Left colon (tissue), 2 donors: ENCODE measurements at regions not wholly inside any gene's neighbourhood (a gene's known extent, or its start where the extent isn't known, plus 50 kb on each side); places are given as distances from the start of the nearest gene placed in this dataset.

Source experiments
- ATAC-seq: fragments of 200-7000 bp; cut with Tn5 transposase; one replicate; pipeline ENCODE4 v1.9.1; 2020; ENCODE audit warnings: mild to moderate bottlenecking, moderate library complexity
- DNase-seq, 2 donors: peaks; one replicate each; pipeline ENCODE4 v3.0.0-alpha.2; 2020
- intact Hi-C, 2 donors: fragments of 100-400 bp; cut with DNase I in 1 of 2; cut with micrococcal nuclease in 1 of 2; formaldehyde crosslinking; loops; one replicate each; pipeline versions ENCODE4 v1.11.2 to v1.14.0; 2022; cut with DNase I, micrococcal nuclease
- donor health status: DM: no; HTN: no; CAD: no.
- donor health status: DM: yes; HTN: yes; CAD: no.

DNA sequence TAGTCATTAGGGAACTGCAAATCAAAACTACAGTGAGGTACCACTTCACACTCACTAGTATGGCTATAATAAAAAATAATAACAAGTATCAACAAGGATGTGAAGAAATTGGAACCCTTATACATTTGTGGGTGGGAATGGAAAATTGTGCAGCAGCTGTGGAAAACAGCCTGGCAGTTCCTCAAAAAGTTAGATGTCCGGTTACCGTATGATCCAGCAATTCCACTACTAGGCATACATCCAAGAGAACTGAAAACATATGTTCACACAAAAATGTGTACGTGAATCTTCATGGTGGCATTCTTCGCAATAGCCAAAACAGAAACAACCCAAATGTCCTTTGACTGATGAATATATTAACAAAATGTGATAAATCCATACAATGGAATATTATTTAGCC, 187.9 kb upstream of the LYSMD4 start:
- intact Hi-C loops, result no loop called here
- ATAC-seq (no peak), DNase-seq (no peak)

DNA sequence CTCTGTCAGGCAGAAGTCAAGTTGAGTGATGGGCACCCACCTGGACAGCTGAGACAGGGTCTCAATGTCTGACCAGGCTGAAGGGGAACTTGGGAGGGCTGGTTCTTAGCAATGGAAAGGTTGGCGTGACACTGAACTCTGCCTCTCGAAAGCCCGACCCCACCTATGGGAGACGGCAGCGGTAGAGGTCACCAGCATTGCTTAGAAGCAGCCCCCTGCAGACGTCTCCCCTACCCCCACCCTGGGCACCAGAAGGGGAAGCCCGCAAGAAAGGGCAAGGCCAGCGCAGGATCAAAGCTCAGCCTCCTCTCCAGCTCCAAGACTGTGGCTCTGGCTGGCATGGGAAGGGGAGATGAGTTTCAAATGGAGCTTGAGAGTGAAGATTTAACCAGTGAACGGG, 184.8 kb upstream of the LYSMD4 start:
- intact Hi-C loops, result no loop called here
- DNase-seq (no peak), ATAC-seq (no peak)

DNA sequence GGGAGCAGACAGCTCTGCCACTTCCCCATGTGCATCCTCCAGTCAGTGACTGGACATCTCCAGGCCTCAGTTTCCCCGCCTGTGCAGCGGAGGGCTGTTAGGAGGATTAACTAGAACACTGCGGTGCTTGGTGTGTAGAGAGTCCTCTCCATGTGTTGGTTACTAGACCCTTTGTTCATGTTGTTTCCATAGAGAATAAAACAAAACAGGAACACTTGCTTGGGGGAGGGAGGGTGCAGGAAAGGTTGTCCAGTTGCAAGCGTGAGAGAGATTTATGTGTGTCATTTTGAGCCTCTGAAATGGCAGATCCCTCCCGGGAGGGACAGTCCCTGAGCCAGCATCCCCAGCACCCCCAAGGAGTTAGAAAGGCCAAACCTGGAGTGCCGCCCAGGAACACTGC, 184.0 kb upstream of the LYSMD4 start:
- intact Hi-C loops, result no loop called here
- no peak for ATAC-seq

DNA sequence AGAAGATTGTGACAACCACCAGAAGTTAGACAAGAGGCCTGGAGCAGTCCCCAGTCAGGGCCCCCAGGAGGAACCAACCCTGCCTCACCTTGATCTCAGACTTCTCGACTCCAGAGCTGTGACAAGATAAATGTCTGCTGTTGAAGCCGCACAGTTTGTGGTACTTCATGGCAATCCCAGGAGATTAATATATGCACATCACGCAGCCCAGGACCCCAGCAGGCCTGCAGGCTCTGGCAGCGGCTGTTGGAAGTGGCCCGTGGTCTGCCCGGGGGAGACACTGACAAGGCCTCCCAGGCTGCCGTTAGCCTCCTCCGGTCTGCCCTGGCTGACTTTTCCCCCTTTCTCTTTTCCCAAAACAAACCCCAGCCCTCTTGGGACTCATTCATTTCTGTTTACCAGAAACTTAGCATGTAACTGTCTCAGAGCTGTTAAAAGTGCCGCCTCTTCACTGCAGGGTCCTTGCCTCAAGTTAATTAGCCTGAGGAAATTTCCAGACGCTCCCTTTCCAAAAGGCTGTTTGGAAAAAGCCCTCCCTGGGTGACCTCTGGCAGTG, 183.5 kb upstream of the LYSMD4 start:
- intact Hi-C loops, result no loop called here
- no peak for ATAC-seq
- no peak for DNase-seq

More for the DNA sequence above, 184.0 kb upstream of the LYSMD4 start:
- no peak for DNase-seq

DNA sequence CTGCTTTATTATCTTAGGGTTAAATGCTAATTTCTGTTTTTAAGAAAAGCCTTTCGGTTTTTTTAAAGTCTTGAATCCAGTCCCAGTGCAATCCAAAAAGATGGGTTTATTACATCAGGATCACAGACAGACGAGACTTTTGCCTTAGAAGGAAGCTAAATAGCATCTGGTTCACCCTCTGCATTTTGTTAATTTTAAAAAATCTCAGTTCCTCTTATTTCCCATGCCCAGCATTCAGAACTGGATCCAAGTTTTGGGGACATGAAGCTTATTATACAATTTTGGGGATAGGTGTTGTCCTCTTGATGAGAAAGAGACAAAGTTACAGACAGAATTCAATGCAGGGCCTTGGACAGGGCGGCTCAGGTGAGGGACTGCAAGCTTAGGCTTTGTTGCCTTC, 181.5 kb upstream of the LYSMD4 start:
- intact Hi-C loops, result no loop called here
- DNase-seq (no peak), ATAC-seq (no peak)

DNA sequence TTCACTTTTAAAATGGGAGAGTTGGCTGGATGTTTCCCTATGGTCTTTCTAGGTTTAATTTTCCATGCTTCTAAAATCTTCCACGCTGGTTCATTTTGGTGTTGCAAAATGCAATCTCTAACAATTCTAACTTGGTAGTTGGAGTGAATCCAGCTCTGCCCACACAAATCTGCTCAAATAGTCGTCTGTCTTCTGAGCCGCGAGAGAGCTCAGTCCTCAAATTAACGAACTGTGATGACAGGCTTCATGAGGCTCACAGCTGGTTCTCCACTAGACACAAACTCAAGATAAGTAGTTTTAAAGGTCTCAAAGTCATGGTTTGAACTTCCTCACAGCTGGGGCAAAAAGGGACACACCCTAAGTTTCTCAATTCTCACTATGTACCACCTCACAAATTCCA, 178.6 kb upstream of the LYSMD4 start:
- intact Hi-C loops, result no loop called here
- DNase-seq, result no peak
- ATAC-seq, result no peak

DNA sequence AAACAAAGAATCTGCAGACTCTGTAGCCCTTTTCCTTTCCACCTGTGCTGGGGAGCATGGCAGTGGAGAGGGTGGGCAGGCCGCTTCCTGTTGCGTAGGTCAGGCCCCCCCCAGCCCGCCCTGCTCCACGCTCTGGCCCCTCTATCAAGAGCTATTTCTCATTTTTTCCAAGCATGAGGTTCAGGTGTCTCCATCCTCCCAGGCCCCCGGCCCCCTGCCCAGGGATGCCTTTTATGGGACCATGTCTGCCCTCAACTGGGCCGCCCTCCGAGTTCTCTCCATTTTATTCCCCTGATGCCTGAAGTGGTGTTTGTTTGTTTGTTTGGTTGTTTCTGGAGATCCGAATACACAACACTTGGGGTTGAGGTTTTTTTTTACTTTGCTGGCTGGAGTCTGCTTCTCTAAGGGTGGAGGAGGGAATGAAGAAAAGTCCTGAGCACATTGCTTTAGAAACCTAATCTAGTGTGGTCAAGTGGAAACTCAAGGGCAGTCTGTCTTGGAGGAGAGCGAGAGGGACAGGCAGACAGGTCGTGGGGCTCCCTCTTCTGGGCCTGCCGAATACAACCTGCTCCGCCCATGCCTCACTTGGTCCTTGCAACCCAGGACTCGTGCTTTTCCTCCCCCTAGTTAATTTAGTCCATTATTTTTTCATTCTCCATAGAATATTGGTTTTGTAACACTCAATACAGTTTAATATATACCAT, 176.5 kb upstream of the LYSMD4 start:
- intact Hi-C loops, result no loop called here
- DNase-seq, result no peak
- ATAC-seq, result no peak

DNA sequence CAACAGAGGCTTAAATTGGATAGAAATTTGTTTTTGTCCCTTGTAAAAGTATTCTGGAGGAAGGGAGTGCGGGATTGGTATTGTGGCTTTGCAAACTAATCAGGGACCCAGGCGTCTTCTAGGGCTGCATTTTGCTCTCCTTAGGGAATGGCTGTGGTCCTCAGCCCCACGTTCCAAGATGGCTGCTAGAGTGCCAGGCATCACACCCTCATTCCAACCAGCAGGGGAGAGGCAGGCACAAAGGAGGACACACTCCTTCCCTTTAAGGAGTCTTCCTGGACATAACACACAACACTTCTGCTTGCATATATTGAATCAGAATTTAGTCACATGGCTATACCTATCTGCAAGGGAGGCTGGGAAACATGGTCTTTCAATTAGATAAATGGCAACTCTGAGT, 174.5 kb upstream of the LYSMD4 start:
- intact Hi-C loops, result no loop called here
- no peak for DNase-seq
- no peak for ATAC-seq

DNA sequence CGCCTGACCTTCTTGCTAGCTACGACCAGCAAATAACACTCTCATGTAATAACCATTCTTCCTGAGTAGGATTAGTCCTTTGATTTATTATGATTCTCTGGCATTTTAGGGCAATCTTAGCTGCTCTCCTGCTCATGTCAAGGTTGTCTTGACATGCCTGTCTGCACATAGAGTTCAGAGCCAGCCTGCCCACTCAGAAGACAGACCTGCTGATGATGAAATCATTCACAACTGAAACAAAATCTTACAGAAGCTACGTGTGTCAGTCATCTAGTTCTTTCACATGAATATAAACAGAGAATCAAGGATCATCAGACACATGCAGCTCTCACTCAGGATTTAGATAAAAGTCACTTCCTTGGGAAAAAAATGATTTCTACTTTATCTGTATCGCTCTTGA, 173.6 kb upstream of the LYSMD4 start:
- ATAC-seq, result no peak
- no peak for DNase-seq
- intact Hi-C loops, result no loop called here

DNA sequence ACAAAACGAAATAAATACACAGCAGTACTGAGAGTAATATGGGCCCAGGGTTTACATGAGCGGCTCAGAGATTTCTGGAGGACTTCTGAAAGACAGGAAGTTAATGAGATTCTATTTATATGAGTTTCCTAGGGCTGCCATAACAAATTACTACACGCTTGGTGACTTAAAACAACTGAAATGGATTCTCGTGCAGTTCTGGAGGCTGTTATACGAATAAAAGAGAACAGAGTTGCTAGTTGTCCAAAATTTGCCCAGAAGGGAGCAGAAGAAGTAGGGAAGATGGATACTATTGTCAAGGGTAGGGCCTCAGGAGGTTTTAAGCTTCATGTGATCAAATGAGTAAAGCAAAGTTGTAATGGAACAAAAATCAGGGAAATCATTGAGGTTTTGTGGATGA, 173.1 kb upstream of the LYSMD4 start:
- DNase-seq (no peak), ATAC-seq (no peak)
- intact Hi-C loops, result no loop called here

DNA sequence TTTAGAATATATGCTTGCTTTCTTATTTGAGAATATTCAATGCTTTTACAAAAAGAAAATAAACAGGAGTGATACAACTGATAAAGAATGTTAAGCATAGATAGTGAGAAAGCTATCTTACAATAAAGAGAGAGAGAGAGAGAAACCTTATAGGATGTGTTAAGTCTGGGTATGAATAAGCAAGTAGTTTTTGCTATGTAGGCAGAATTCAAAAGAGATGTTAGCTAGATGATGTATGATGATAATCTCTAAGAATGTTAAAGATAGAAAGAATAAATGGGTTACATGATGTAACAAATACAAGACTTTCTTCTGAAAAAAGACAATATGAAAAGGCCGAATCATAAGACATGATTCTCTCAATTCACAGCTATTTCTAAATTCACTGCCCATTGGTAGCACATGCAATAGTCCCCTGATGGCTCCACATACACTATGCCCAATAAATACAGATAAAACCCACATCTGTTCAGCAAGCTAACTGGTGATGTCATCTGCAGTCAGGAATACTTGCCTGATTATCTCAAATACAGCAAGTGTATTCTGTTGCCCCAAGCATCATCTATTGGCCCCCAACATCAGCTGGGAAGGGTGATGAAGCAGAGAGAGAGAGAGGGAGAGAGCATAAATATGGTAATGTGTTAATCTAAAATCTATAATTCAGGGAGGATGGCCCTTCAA, 169.2 kb upstream of the LYSMD4 start:
- intact Hi-C loops, result no loop called here
- DNase-seq (no peak), ATAC-seq (no peak)

DNA sequence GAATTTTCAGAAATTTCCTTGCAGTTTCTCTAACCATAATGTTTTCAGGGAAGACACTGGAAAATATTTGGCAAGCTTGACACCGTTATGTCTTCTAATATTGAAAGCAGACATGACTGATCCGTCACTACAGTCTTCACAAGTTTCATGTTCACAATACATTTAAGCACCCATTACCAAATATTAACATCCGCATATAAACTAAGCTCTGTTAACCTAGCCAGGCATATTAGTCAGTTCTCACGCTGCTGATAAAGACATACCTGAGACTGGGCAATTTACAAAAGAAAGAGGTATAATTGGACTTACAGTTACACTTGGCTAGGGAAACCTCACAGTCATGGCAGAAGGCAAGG, 162.7 kb upstream of the LYSMD4 start:
- ATAC-seq (no peak), DNase-seq (no peak)
- intact Hi-C loops, result no loop called here

DNA sequence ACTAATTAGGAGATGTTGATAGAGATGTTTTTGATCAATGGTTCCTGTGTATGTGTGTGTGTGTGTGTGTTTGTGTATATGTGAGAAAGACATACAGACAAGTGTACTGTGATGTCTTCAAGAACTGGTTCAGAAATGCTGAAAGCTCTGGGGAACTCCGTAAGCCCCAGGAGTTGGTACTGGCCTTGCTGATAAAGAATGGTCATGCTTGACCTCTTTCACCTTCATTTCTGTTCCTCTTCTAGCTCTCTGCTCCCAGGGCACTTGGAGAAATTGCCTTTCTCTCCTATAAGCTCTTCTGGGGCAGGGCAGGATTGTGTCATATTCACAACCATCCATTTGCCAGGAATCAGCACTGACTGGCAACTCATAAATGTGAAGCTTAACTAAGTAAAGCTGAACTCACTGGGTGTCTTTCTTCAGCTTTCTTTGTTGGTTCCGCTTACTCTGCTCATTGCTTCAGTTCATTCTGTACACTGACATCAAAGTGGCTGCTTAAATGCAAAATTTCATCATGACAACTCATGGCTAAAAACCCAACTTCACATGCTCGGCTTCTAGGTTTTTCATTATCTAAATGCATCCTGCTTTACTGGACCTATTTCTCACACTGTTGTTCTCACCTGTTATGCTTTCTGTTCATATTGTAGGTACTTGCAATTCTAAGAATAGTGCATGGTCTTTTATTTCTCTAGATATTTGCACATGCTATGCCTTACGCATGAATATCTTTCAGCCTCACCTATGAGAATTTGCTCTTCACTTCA, 162.1 kb upstream of the LYSMD4 start:
- DNase-seq (no peak), ATAC-seq (no peak)
- intact Hi-C loops, result no loop called here

DNA sequence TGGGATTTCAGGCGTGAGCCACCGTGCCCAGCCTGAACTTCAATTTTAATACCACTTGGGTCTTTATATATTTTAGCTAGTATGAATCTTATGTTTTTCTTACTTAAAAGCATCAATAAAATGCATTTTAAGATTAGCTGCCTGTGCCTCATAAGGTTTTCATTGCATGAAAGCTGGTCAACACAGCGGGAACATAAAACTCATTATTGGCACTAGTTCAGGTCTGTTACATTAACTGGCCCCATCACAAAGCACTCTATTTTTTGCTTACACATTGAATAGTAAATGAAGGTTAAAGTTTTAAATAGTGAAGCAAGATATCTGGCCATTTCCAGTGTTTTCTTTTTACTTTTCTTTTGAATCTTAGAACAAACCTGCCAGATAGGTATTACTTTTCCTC, 145.6 kb upstream of the LYSMD4 start:
- no peak for ATAC-seq
- DNase-seq, result no peak
- intact Hi-C loops, result no loop called here

DNA sequence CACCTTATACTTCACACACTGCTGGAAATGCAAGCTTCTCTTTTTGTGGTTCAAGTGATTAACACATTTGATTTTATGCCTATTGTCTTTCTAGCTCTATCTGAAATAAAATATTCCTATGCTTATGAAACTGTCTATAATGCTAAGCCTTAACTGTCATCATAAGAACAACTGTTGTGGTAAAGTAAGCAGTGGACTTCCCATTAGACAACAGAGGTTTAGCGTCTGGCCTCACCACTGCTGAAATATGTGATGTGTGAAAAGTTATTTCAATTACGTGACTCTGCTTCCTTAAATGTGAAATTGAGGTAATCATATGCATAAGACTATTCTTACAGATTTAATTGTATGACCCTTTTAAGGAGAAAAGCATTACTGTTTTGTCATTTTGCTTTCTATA, 140.2 kb upstream of the LYSMD4 start:
- intact Hi-C loops, result no loop called here
- no peak for ATAC-seq
- no peak for DNase-seq

DNA sequence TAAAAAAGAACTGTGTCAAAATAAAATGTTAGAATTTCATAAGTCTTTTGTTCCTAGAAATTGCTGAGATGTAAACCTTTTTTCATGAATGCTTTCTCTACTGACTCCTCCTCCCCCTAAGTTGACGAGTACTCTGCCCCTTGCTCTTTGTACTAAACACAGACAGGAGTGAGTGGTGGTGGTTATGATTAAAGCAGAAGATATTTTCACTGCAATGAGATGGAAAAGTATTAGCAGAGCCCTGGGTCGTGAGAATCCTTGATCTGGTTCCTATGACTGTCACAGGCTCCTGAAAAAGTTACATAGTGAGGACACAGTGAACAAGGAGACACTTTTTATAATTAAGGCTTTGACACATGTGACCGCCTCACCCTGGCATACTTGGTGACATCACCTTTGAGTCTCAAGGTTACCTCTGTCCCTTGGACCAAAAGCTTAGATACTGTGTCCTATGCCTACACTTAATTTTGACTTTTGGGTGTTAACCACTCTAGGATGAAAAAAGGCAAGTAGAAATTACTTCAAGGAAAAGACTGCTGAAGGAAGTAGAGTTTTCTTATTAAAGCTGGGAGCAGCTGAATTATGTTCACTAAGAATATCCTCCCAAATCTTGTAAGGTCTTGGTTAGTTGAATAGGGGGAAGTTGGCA, 130.4 kb upstream of the LYSMD4 start:
- intact Hi-C loops, result no loop called here
- DNase-seq (no peak), ATAC-seq (no peak)

DNA sequence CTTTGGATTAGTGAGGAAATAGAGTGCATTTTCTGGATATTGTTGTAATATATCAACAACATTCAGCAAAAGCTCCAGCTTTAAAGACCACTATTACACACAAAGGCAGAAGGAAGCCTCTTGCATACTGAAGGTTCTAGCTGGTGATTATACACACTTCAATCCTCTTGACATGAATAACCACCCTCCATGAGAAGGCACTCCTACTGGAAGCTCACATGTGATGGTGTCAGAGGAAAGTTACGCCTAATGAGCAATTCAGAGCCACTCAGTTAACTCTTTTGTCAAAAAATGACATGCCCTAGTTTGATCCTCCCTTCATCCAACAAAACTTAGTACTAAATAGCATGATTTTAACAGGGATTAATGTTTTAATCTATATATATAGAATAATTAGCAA, 124.6 kb upstream of the LYSMD4 start:
- intact Hi-C loops, result no loop called here
- no peak for DNase-seq
- no peak for ATAC-seq

DNA sequence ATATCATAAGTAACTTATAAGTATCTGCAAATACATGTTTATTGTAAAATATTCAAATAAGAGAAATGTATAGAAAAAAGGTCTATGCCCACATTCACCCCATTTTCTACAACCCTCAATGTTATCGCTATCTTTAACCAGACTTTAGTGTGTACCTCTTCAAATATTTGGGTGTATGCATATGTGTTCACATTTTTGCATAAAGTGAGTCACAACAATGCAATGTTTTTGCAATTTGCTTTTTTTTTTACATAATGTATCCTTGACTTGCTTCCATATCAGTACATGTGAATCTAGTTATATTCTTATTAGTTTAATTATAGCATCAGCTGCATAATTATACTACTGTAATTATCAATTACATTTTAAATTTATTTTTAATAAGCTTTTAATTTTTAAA, 117.3 kb upstream of the LYSMD4 start:
- intact Hi-C loops, result no loop called here
- ATAC-seq (no peak), DNase-seq (no peak)

DNA sequence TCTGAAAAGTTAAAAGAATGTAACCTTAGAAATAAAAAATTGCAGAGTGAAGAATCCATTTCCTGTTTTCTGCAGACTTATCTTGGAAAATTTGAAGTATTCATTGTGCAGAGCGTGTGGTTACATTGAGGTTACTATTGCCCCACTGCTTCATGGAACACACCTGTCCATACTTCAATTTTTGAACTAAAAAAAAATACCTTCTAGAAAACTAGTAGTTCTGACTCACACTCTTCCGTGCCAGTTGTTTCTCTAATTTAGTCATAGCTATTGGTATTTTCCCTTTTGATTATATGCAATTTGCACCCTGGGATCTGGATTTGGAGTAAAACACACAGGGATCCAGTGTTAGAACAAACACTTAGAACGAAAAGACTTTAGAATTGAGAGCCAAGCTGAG, 111.8 kb upstream of the LYSMD4 start:
- ATAC-seq (no peak), DNase-seq (no peak)
- intact Hi-C loops, result no loop called here

DNA sequence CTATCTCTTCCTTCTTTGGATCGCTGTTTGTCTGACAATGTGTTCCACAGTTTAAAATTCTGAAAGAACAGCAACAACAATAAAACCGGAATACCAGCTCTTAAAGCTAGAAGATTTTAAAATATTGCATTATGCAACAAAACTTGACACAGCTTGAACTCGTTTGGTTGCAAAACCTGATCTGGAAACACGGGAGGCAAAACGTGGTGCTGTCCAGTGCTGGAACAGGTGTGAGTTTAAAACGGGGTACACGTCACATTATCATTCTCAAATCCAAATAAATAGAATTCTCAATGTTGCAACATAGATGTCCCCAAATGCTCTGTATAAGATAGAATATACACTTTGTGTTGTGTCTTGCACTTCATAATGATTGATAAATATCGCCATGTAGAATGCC, 110.9 kb upstream of the LYSMD4 start:
- no peak for ATAC-seq
- DNase-seq, result no peak
- intact Hi-C loops, result no loop called here
